ENCODE measurements at regions not wholly inside any gene's neighbourhood (a gene's known extent, or its start where the extent isn't known, plus 50 kb on each side); places are given as distances from the start of the nearest gene placed in this dataset.

- POLR2A ChIA-PET, result no interaction called here
- CTCF ChIA-PET, result no interaction called here
- DNase-seq (ENCODE audit: extremely low spot score), result no peak
- TF ChIP-seq CTBP1 (IDR thresholded peaks at IDR 0.05; ENCODE audit: borderline replicate concordance), result no peak
- TF ChIP-seq L3MBTL2 (conservative IDR thresholded peaks at IDR 0.05), result no peak
- no peak for TF ChIP-seq SP1 (IDR thresholded peaks at IDR 0.05)
- no peak for TF ChIP-seq HDGF (IDR thresholded peaks at IDR 0.05; ENCODE audit: borderline replicate concordance)
- no peak for TF ChIP-seq BHLHE40 (IDR thresholded peaks at IDR 0.05; ENCODE audit: borderline replicate concordance)
- no peak for TF ChIP-seq FOXK2 (IDR thresholded peaks at IDR 0.05)
- no peak for TF ChIP-seq NFRKB (IDR thresholded peaks at IDR 0.05)
Measured at GRCh38 chr18:51543658-51544155, 346.2 kb upstream of the MEX3C start.

GRCh38 chr18:51545446-51545845, 348.0 kb upstream of the MEX3C start:
- POLR2A ChIA-PET, result no interaction called here
- TF ChIP-seq NFRKB (IDR thresholded peaks at IDR 0.05) (no peak), L3MBTL2 (conservative IDR thresholded peaks at IDR 0.05) (no peak), SP1 (IDR thresholded peaks at IDR 0.05) (no peak), ARNT (IDR thresholded peaks at IDR 0.05) (no peak), FOXA1 (IDR thresholded peaks at IDR 0.05) (no peak), LEF1 (IDR thresholded peaks at IDR 0.05; ENCODE audit: borderline replicate concordance) (no peak), SUZ12 (IDR thresholded peaks at IDR 0.05) (no peak)
- CTCF ChIA-PET, result no interaction called here
- no peak for DNase-seq (ENCODE audit: extremely low spot score)

GRCh38 chr18:51559198-51559901, 361.9 kb upstream of the MEX3C start:
- CTCF ChIA-PET, result no interaction called here
- POLR2A ChIA-PET, result no interaction called here
- TF ChIP-seq FOXA1 (IDR thresholded peaks at IDR 0.05) (no peak), ZNF384 (IDR thresholded peaks at IDR 0.05) (no peak), PKNOX1 (IDR thresholded peaks at IDR 0.05) (no peak), LEF1 (IDR thresholded peaks at IDR 0.05; ENCODE audit: borderline replicate concordance) (no peak), FOXK2 (IDR thresholded peaks at IDR 0.05) (no peak), HDGF (IDR thresholded peaks at IDR 0.05; ENCODE audit: borderline replicate concordance) (no peak), CTBP1 (IDR thresholded peaks at IDR 0.05; ENCODE audit: borderline replicate concordance) (no peak), ARNT (IDR thresholded peaks at IDR 0.05) (no peak), FOXM1 (IDR thresholded peaks at IDR 0.05; ENCODE audit: borderline replicate concordance) (no peak), ELF4 (IDR thresholded peaks at IDR 0.05) (no peak), NFRKB (IDR thresholded peaks at IDR 0.05) (no peak), TARDBP (IDR thresholded peaks at IDR 0.05) (no peak)
- no peak for DNase-seq (ENCODE audit: extremely low spot score)

GRCh38 chr18:51559902-51560287, 362.4 kb upstream of the MEX3C start:
- TF ChIP-seq SUZ12 (IDR thresholded peaks at IDR 0.05) (no peak), LEF1 (IDR thresholded peaks at IDR 0.05; ENCODE audit: borderline replicate concordance) (no peak), ELF4 (IDR thresholded peaks at IDR 0.05) (no peak), ZNF384 (IDR thresholded peaks at IDR 0.05) (no peak), TARDBP (IDR thresholded peaks at IDR 0.05) (no peak), PKNOX1 (IDR thresholded peaks at IDR 0.05) (no peak), ARNT (IDR thresholded peaks at IDR 0.05) (no peak), CTBP1 (IDR thresholded peaks at IDR 0.05; ENCODE audit: borderline replicate concordance) (no peak), SP1 (IDR thresholded peaks at IDR 0.05) (no peak), FOXK2 (IDR thresholded peaks at IDR 0.05) (no peak), HDGF (IDR thresholded peaks at IDR 0.05; ENCODE audit: borderline replicate concordance) (no peak), FOXM1 (IDR thresholded peaks at IDR 0.05; ENCODE audit: borderline replicate concordance) (no peak), FOXA1 (IDR thresholded peaks at IDR 0.05) (no peak)
- CTCF ChIA-PET, result no interaction called here
- DNase-seq (ENCODE audit: extremely low spot score), result no peak
- POLR2A ChIA-PET, result no interaction called here

- DNase-seq (ENCODE audit: extremely low spot score), result no peak
- ChIA-PET POLR2A (no interaction called here), CTCF (no interaction called here)
- TF ChIP-seq FOXA1 (IDR thresholded peaks at IDR 0.05), result no peak
- TF ChIP-seq HDGF (IDR thresholded peaks at IDR 0.05; ENCODE audit: borderline replicate concordance), result no peak
- no peak for TF ChIP-seq BHLHE40 (IDR thresholded peaks at IDR 0.05; ENCODE audit: borderline replicate concordance)
- TF ChIP-seq CTBP1 (IDR thresholded peaks at IDR 0.05; ENCODE audit: borderline replicate concordance), result no peak
- no peak for TF ChIP-seq SP1 (IDR thresholded peaks at IDR 0.05)
- no peak for TF ChIP-seq SUZ12 (IDR thresholded peaks at IDR 0.05)
- TF ChIP-seq L3MBTL2 (conservative IDR thresholded peaks at IDR 0.05), result no peak
- TF ChIP-seq ELF4 (IDR thresholded peaks at IDR 0.05), result no peak
- TF ChIP-seq TARDBP (IDR thresholded peaks at IDR 0.05), result no peak
- no peak for TF ChIP-seq ARNT (IDR thresholded peaks at IDR 0.05)
- no peak for TF ChIP-seq PKNOX1 (IDR thresholded peaks at IDR 0.05)
- no peak for TF ChIP-seq LEF1 (IDR thresholded peaks at IDR 0.05; ENCODE audit: borderline replicate concordance)
- no peak for TF ChIP-seq NFRKB (IDR thresholded peaks at IDR 0.05)
- TF ChIP-seq FOXM1 (IDR thresholded peaks at IDR 0.05; ENCODE audit: borderline replicate concordance), result no peak
- no peak for TF ChIP-seq FOXK2 (IDR thresholded peaks at IDR 0.05)
- no peak for TF ChIP-seq ZNF384 (IDR thresholded peaks at IDR 0.05)
Measured at GRCh38 chr18:51561821-51562220, 364.3 kb upstream of the MEX3C start.

- ChIA-PET CTCF (no interaction called here), POLR2A (no interaction called here)
- TF ChIP-seq BHLHE40 (IDR thresholded peaks at IDR 0.05; ENCODE audit: borderline replicate concordance) (no peak), NFRKB (IDR thresholded peaks at IDR 0.05) (no peak), FOXM1 (IDR thresholded peaks at IDR 0.05; ENCODE audit: borderline replicate concordance) (no peak), L3MBTL2 (conservative IDR thresholded peaks at IDR 0.05) (no peak), SP1 (IDR thresholded peaks at IDR 0.05) (no peak), LEF1 (IDR thresholded peaks at IDR 0.05; ENCODE audit: borderline replicate concordance) (no peak), CTBP1 (IDR thresholded peaks at IDR 0.05; ENCODE audit: borderline replicate concordance) (no peak), ELF4 (IDR thresholded peaks at IDR 0.05) (no peak), TARDBP (IDR thresholded peaks at IDR 0.05) (no peak), HDGF (IDR thresholded peaks at IDR 0.05; ENCODE audit: borderline replicate concordance) (no peak), SUZ12 (IDR thresholded peaks at IDR 0.05) (no peak), ARNT (IDR thresholded peaks at IDR 0.05) (no peak)
- DNase-seq (ENCODE audit: extremely low spot score), result no peak
Measured at GRCh38 chr18:51562866-51563265, 365.4 kb upstream of the MEX3C start.
